CD4-positive, alpha-beta T cell treated with Interleukin-17A for 4 hours (primary cell): ENCODE measurements at regions not wholly inside any gene's neighbourhood (a gene's known extent, or its start where the extent isn't known, plus 50 kb on each side); places are given as distances from the start of the nearest gene placed in this dataset.
"Not testable (repeated sequence)": the region's sequence is repeated elsewhere in the genome, so short reads cannot be mapped to it uniquely, and the experiment has no call there.

ENCODE experiments used
- DNase-seq: peaks from one replicate; pipeline ENCODE4 v3.0.0-alpha.2; 2020; ENCODE audit warnings: mixed read lengths

DNA sequence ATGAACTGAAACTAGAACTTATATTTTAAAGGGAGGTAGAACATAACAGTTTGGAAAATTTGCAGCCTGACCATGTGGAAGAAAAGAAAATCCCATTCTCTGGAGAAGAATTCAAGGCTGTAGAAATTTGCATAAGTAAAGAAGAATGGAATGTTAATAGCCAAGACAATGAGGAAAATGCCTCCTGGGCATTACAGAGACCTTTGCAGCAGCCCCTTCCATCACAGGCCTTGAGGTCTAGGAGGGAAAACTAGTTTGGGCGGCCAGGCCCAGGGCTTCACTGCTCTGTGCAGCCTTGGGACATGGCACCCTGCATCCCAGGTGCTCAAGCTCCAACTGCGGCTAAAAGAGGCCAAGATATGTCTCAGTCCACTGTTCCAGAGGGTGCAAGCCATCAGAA lies 1506.8 kb downstream of the PCDH18 start:
- no peak for DNase-seq

DNA sequence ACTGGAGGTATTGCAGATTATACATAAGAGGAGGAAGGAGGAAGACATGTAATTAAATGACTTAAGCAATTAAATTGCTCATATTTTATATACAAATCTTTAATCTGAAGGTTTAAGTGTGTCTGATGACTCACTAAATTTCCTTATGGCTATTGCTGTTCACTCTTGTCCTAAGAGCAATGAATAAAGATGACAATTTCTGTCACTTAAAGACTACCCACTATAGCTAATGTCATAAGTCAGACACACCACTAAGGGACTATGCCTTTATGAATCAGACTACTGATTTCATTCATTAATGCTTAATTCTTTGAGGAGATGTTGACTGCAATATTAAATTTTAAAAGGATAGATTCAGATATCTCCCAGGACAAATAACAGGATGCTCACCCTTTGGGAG lies 1514.7 kb downstream of the PCDH18 start:
- DNase-seq: no peak

GRCh38 chr4:136012220-136012619 lies 1520.1 kb downstream of the PCDH18 start:
- no peak for DNase-seq

DNA sequence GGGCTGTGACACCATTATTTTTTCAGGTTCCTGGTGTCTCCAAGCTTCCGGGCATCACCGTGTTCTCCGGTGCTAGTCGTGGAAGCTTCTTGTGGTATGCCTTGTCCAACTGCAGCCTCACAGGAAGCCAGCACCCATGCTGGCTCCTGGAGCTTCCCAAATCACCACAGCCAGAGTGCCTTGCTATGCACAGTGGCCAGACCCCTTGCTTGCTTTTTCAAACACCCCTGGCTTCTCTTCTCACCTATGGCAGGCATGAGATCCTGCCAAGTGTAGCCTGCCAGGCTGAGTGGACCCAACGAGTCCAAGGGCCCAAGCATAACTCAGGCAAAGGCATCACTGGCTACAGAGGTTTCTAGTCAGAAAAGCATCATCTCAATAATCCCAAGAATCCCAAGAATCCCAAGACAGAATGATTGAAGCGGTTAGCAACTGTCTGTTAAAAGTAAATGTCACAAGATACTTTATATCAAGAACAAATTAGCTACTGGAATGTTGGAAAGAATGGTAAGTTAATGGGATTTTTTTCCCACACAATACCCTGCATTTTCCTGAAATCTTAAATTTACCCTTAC lies 1522.9 kb downstream of the PCDH18 start:
- DNase-seq: no peak

GRCh38 chr4:136007991-136008390 lies 1524.3 kb downstream of the PCDH18 start:
- no peak for DNase-seq

GRCh38 chr4:136002316-136002715 lies 1530.0 kb downstream of the PCDH18 start:
- DNase-seq: no peak

GRCh38 chr4:136001791-136002190 lies 1530.5 kb downstream of the PCDH18 start:
- DNase-seq: no peak

- DNase-seq: no peak
These were observed 1532.0 kb downstream of the PCDH18 start for GRCh38 chr4:136000246-136000645.

GRCh38 chr4:135994360-135994759 lies 1537.9 kb downstream of the PCDH18 start:
- no peak for DNase-seq

DNA sequence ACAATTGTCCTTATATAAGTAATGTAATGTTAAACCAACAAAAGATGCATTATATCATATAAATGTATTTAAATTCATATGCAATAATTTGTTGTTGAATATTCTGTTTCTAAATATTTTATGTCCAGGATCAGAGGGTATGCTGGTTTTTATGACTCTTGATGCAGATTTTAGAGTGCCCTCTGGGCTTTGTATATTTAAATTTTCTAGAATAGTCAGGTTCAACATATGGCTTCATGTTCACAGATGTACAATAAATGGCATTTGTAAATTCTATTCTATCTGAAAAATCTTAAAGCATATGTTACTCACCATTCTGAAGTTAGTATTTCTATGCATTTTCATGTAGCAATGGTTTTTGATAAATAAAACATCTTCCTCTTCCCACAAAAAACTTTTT lies 1555.4 kb downstream of the PCDH18 start:
- DNase-seq: no peak

DNA sequence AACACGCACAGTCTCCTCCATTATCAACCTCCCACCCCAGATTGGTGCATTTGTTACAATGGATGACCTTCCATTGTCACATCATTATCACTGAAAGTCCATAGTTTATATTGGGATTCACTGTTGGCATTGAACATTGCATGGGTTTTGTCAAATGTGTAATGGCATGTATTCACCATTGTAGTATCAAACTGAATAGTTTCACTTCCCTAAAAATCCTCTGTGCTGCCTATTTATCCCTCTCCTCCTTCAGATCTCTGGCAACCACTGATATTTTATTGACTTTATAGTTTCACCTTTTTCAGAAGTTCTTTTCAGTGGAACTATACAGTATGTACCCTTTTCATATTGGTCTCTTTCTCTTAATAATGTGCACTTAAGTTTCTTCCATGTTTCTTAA lies 1565.4 kb downstream of the PCDH18 start:
- DNase-seq: no peak

GRCh38 chr4:135963009-135963408 lies 1569.3 kb downstream of the PCDH18 start:
- no peak for DNase-seq

GRCh38 chr4:135949931-135950330 lies 1582.4 kb downstream of the PCDH18 start:
- no peak for DNase-seq

- no peak for DNase-seq
These were observed 1583.5 kb downstream of the PCDH18 start for GRCh38 chr4:135948797-135949196.

- no peak for DNase-seq
These were observed 1590.6 kb downstream of the PCDH18 start for GRCh38 chr4:135941671-135942070.

DNA sequence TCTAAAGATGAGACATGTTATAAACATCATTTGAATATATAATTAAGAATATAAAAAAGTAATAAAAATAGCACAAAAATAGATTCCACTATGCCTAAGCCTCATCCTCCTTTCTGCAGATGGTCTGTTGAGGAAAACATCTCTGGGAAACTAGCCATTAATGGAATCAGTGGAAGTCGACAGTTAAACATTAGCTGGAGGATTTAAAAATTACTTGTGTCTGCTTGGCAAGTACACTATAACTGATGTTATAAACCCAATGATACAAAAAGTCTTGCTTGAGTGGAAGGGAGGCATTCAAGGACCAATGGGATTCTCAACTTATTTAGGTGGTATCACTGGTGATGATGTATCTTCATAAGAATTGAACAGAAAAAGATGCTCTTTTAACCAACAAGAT lies 1598.3 kb downstream of the PCDH18 start:
- DNase-seq: no peak

- no peak for DNase-seq
These were observed 1604.6 kb downstream of the PCDH18 start for GRCh38 chr4:135927651-135928050.

GRCh38 chr4:135921081-135921480 lies 1611.2 kb downstream of the PCDH18 start:
- no peak for DNase-seq

DNA sequence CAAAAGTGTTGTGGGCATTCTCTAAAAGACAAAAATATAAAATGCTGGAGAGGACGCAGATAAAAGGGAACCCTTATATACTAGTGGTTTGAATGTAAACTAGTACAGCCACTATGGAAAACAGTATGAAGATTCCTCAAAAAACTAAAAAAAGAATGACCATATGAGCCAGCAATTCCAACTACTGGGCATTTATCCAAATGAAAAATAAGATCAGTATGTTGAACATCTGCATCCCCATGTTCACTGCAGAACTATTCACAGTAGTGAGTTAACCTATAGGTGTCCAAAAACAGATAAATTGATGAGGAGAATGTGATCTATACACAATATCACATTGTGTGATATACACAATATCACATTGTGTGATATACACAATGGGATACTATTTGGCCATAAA lies 1615.3 kb downstream of the PCDH18 start:
- DNase-seq: no peak

- DNase-seq: no peak
These were observed 1631.3 kb downstream of the PCDH18 start for GRCh38 chr4:135900956-135901355.

DNA sequence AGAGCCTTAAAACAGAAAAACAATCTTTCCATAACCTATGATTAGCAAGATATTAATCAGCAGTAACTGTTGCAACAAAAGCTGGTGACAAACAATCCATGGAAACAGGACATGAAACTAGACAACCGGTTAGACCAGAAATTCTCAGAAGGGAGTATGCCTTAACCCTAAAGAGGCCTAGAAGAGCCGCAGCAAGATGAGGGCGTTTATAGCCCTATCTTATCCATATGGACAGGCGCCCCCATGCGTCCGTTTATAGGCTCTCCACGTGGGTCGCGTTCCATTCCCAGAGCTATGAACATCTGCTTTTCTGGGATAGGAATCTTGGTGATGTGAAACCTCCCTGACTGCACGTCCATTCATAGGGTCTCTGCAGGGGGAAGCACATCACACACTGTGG lies 1662.7 kb upstream of the PABPC4L start:
- not testable (repeated sequence) for DNase-seq

DNA sequence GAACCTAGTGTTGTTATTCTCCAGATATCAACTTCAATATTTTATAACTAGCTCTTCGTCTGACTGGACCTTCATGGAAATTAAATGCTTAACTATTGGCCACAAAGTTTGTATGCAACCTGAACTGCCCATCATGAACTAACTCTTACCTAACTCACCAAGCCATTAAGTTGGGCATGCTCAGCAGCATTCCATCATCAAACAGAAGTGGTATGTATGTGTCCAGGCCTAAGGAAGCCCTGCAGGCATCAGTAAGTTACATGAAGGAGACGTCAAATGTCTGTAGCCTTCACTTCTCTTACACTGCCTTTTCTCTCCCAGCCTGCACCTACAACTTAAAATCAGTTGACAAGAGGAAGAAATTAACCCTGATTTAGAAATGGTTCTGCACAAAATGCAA lies 1639.2 kb upstream of the PABPC4L start:
- DNase-seq: no peak

- no peak for DNase-seq
These were observed 1638.1 kb upstream of the PABPC4L start for GRCh38 chr4:135839712-135840111.

DNA sequence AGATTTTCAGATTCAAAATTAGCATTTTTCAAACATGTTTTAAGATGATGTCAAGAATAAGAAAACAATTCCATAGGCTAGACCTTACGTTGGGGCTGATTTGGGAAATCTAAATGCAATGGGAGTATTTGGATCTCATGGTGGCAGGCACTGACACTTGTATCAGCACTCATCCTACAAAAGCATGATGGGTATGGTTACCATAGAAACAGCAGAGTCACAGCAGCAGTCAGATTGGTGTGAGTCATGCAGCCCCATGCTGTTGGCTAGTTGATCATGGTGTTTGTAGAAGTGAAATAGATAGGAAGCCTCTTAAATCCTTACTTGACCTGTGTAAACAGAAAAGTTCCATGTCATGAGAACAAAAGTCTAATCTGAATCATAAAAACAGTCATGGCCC lies 1637.3 kb upstream of the PABPC4L start:
- no peak for DNase-seq

GRCh38 chr4:135834471-135834870 lies 1632.9 kb upstream of the PABPC4L start:
- DNase-seq: no peak

- no peak for DNase-seq
These were observed 1631.9 kb upstream of the PABPC4L start for GRCh38 chr4:135833529-135833928.
